KMS-11 (cell line): ENCODE measurements at regions not wholly inside any gene's neighbourhood (a gene's known extent, or its start where the extent isn't known, plus 50 kb on each side); places are given as distances from the start of the nearest gene placed in this dataset.

ENCODE experiments used
- H2AFZ ChIP-seq: fragments of 200-600 bp; sonication (generic); 2 replicates; pipeline ENCODE4 v1.6.1; 2016; ENCODE audit warnings: antibody characterized with exemption, mixed run types, low read depth
- H3K27ac ChIP-seq: fragments of 200-600 bp; sonication (generic); 2 replicates; pipeline ENCODE4 v1.6.1; 2016; ENCODE audit warnings: mild to moderate bottlenecking, mixed run types
- H3K27me3 ChIP-seq: fragments of 200-600 bp; sonication (generic); 2 replicates; pipeline ENCODE4 v1.6.1; 2017; ENCODE audit warnings: mild to moderate bottlenecking, low read depth, mixed run types, moderate library complexity; ENCODE audit not compliant: insufficient read depth
- H3K36me3 ChIP-seq: fragments of 200-600 bp; sonication (generic); 2 replicates; pipeline ENCODE4 v1.6.1; 2017; ENCODE audit warnings: mild to moderate bottlenecking, mixed run types; ENCODE audit not compliant: insufficient read depth
- H3K4me1 ChIP-seq: fragments of 200-600 bp; sonication (generic); 2 replicates; pipeline ENCODE4 v1.6.1; 2016; ENCODE audit warnings: mild to moderate bottlenecking, low read depth, mixed run types; ENCODE audit not compliant: poor library complexity, severe bottlenecking
- H3K4me2 ChIP-seq: fragments of 200-600 bp; sonication (generic); 2 replicates; pipeline ENCODE4 v1.7.0; 2016; ENCODE audit warnings: mild to moderate bottlenecking, mixed run types
- H3K4me3 ChIP-seq: fragments of 200-600 bp; sonication (generic); IDR thresholded peaks from 2 replicates; pipeline ENCODE4 v1.6.1; 2017; ENCODE audit warnings: low read depth, low read length, mixed read lengths; ENCODE audit not compliant: insufficient read depth
- H3K79me2 ChIP-seq: fragments of 200-600 bp; sonication (generic); 2 replicates; pipeline ENCODE4 v1.6.1; 2016; ENCODE audit warnings: low read depth, mixed run types; ENCODE audit not compliant: insufficient read depth
- H3K9ac ChIP-seq: fragments of 200-600 bp; sonication (generic); 2 replicates; pipeline ENCODE4 v1.6.1; 2016; ENCODE audit warnings: mild to moderate bottlenecking, mixed run types
- H4K20me1 ChIP-seq: fragments of 200-600 bp; sonication (generic); 2 replicates; pipeline ENCODE4 v1.6.1; 2016; ENCODE audit warnings: mild to moderate bottlenecking, mixed run types; ENCODE audit not compliant: insufficient read depth
- CTCF ChIP-seq: fragments of 200-600 bp; sonication (generic); conservative IDR thresholded peaks from 2 replicates; pipeline ENCODE4 v1.6.1; 2017; ENCODE audit warnings: low read depth, mild to moderate bottlenecking, antibody characterized with exemption, low read length, moderate library complexity, mixed read lengths

GRCh38 chr9:89956907-89957306 lies 352.1 kb downstream of the GADD45G start:
- no peak overlapping the region for H3K27ac ChIP-seq
- no peak overlapping the region for H3K4me2 ChIP-seq
- no peaks in the 10 kb centered on the region for H3K27me3 ChIP-seq
- H3K36me3 ChIP-seq: no peaks in the 10 kb centered on the region
- H3K4me1 ChIP-seq: no peaks in the 10 kb centered on the region
- no peak for TF ChIP-seq CTCF
- no peak overlapping the region for H2AFZ ChIP-seq
- H3K4me3 ChIP-seq: no peak overlapping the region
- no peaks in the 10 kb centered on the region for H4K20me1 ChIP-seq
- H3K9ac ChIP-seq: no peak overlapping the region
- no peaks in the 10 kb centered on the region for H3K79me2 ChIP-seq

- Histone ChIP-seq H2AFZ (no peak overlapping the region), H3K36me3 (no peaks in the 10 kb centered on the region), H4K20me1 (no peaks in the 10 kb centered on the region), H3K27ac (no peak overlapping the region), H3K79me2 (no peaks in the 10 kb centered on the region), H3K4me3 (no peak overlapping the region), H3K4me1 (no peaks in the 10 kb centered on the region), H3K27me3 (no peaks in the 10 kb centered on the region), H3K9ac (no peak overlapping the region), H3K4me2 (no peak overlapping the region)
- TF ChIP-seq CTCF: no peak
Measured at GRCh38 chr9:89958086-89958485, 353.3 kb downstream of the GADD45G start.

DNA sequence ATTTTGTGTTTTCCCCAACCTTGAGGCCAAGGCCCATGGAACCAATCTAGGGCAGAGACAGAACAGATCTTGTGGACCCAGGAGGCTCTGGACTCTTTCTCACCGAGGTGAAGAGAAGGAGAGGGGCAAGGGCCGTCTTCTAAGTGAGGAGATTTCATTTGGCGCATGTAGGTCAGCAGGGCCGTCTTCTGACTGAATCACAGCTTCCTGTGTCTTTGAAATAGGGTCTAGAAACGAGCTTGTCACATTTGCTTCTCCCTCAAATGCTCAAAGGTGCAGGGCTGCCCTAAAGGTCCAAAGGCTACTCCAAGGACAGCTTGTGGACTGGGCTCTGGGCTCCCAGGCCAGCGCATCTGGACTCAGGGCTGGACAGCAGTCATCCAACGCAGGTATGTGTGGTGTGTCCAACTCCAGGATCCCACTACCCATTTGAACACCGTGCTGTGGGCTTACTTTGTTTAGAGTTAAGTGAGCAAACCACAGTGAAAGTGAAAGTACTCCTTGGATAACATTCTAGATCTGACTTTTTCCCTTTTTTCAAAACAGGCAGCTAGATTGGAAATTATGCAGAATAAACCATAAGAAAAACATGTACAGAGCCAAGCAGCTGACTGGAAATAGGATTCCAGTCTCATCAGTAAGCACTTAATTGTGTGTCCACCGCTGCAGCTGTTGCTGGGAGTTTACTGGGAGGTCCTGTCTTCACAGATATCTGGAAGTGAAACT lies 357.0 kb downstream of the GADD45G start:
- Histone ChIP-seq H3K27me3 (no peaks in the 10 kb centered on the region), H3K36me3 (no peaks in the 10 kb centered on the region), H3K27ac (no peak overlapping the region), H3K4me3 (no peak overlapping the region), H3K4me1 (no peaks in the 10 kb centered on the region), H3K9ac (no peak overlapping the region), H3K79me2 (no peaks in the 10 kb centered on the region), H4K20me1 (no peaks in the 10 kb centered on the region), H3K4me2 (no peak overlapping the region), H2AFZ (no peak overlapping the region)
- no peak for TF ChIP-seq CTCF

DNA sequence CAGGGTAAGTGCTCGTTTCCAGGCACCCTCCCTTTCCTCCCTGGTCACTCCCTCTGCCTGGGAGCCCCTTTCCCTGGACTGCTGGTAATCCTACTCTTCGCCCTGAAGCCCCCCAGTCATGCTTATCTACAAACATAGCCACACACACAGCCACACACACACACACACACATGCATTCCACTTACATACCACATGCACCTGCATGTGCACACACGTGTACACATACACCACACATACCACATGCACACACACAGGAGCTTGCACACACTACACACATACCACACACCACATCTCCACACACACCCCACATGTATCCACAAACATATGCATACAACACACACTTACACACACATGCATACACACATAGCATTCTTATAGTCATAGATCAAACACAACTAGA lies 358.5 kb downstream of the GADD45G start:
- Histone ChIP-seq H3K4me3 (no peak overlapping the region), H2AFZ (no peak overlapping the region), H4K20me1 (no peaks in the 10 kb centered on the region), H3K4me1 (no peaks in the 10 kb centered on the region), H3K4me2 (no peak overlapping the region), H3K79me2 (no peaks in the 10 kb centered on the region), H3K9ac (no peak overlapping the region), H3K27me3 (no peaks in the 10 kb centered on the region), H3K27ac (no peak overlapping the region), H3K36me3 (no peaks in the 10 kb centered on the region)
- TF ChIP-seq CTCF: no peak
